OCI-LY3 (cell line): ENCODE measurements at regions not wholly inside any gene's neighbourhood (a gene's known extent, or its start where the extent isn't known, plus 50 kb on each side); places are given as distances from the start of the nearest gene placed in this dataset.

Experiments
- EZH2phosphoT487 ChIP-seq: fragments of 200-600 bp; shearing (Covaris generic); IDR thresholded peaks from 2 replicates; pipeline ENCODE4 v1.6.1; 2018; ENCODE audit warnings: antibody characterized with exemption, mixed run types, low read depth
- TF ChIP-seq, protein P1 (sequence below): fragments of 200-600, 300-600 bp; sonication (generic); IDR thresholded peaks from 2 replicates; pipeline ENCODE4 v1.5.1; 2014; ENCODE audit warnings: antibody characterized with exemption, low read length, low read depth

DNA sequence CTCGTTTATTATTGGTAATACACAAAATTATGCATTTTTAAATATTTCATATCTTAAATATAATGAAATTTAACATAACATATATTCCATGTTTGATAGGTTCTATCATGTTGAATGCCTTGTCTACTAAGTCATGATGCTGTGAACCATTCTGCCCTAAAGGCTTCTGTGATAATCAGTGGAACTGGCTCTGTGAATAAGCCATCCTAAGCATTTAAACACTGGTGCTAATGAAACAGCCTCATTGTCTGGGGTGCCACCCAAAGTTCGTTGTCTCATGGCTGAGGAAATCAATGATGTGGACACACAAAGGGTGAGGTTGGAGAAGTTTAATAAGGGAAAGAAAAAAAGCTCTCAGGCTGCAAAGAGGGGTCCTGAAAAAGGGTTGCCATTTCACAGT, 264.7 kb upstream of the ZRANB2 start:
- TF ChIP-seq, protein P1, sequence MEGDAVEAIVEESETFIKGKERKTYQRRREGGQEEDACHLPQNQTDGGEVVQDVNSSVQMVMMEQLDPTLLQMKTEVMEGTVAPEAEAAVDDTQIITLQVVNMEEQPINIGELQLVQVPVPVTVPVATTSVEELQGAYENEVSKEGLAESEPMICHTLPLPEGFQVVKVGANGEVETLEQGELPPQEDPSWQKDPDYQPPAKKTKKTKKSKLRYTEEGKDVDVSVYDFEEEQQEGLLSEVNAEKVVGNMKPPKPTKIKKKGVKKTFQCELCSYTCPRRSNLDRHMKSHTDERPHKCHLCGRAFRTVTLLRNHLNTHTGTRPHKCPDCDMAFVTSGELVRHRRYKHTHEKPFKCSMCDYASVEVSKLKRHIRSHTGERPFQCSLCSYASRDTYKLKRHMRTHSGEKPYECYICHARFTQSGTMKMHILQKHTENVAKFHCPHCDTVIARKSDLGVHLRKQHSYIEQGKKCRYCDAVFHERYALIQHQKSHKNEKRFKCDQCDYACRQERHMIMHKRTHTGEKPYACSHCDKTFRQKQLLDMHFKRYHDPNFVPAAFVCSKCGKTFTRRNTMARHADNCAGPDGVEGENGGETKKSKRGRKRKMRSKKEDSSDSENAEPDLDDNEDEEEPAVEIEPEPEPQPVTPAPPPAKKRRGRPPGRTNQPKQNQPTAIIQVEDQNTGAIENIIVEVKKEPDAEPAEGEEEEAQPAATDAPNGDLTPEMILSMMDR: no peak
- no peak for TF ChIP-seq EZH2phosphoT487
